Osteocyte (in vitro differentiated cells): ENCODE measurements at regions not wholly inside any gene's neighbourhood (a gene's known extent, or its start where the extent isn't known, plus 50 kb on each side); places are given as distances from the start of the nearest gene placed in this dataset.

Experiments
- DNase-seq: peaks from one replicate; pipeline ENCODE4 v3.0.0; 2021; ENCODE audit warnings: mixed read lengths; ENCODE audit not compliant: unreplicated experiment; ENCODE audit errors: extremely low spot score
- H3K27ac Mint-ChIP-seq: one replicate; pipeline ENCODE4 v1.8.0; 2021; ENCODE audit warnings: mild to moderate bottlenecking, mixed read lengths; ENCODE audit not compliant: unreplicated experiment
- H3K27me3 Mint-ChIP-seq: one replicate; pipeline ENCODE4 v1.8.0; 2021; ENCODE audit warnings: mixed read lengths; ENCODE audit not compliant: unreplicated experiment
- H3K36me3 Mint-ChIP-seq: one replicate; pipeline ENCODE4 v1.8.0; 2021; ENCODE audit warnings: mixed read lengths; ENCODE audit not compliant: unreplicated experiment
- H3K4me1 Mint-ChIP-seq: one replicate; pipeline ENCODE4 v1.8.0; 2021; ENCODE audit warnings: mixed read lengths; ENCODE audit not compliant: unreplicated experiment
- H3K4me3 Mint-ChIP-seq: one replicate; pipeline ENCODE4 v1.8.0; 2021; ENCODE audit warnings: mild to moderate bottlenecking, moderate library complexity, mixed read lengths; ENCODE audit not compliant: unreplicated experiment
- H3K9me3 Mint-ChIP-seq: one replicate; pipeline ENCODE4 v1.8.0; 2021; ENCODE audit warnings: mixed read lengths; ENCODE audit not compliant: unreplicated experiment
- TF ChIP-seq, protein P1 (sequence below): fragments of 200-600 bp; sonication (generic); IDR thresholded peaks from 2 replicates; pipeline ENCODE4 v1.5.0; 2021; ENCODE audit warnings: antibody characterized with exemption, mild to moderate bottlenecking, moderate library complexity

DNA sequence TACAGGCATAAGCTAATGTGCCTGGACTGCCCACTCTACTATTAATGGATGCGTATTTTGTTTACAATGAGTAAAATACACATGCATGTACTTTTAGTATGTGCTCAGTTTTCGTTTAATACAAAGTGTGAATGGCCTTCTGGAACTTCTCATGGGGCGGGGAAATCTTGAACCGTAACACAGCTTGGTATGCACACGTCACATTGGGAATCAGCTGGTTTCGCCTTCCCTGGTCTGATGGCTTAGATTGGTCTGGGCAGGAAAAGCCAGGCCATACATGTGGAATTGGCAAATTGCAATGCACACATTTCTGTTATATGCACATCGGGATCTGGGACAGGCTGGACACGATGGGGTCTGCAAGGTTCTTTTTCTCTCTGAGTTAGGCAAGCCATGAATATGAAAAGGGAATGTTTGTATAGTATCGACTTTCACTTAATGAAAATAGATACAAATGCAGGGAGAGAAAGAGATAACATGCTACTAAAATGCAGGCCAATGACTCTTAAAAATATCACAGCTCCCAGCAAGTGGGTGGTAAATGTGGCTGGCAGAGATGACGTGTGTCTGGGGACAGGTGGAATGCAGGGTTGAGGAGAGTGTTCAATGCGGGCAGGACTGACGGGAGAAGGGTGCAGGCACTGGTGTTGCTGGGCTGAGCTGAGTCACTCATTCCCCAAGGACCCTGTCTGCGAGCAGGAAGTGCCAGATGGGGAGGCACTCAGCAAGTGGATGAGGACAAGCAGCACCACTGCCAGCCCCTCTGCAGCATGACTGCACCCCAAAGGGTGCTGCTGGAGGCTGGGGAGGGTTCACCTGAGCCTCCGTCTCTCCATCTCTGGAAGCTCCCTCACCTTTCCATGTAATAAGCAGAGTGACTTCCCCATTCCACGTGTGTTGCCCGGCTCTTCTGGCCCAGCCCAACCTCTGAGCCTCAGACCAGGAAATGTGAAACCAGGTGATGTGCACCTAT lies 204.0 kb upstream of the GPR12 start:
- Mint-ChIP-seq H3K27me3 (peaks cover 19% of the 10 kb centered on the region), H3K27ac (no peak overlapping the region), H3K4me1 (peaks cover 8% of the 10 kb centered on the region), H3K4me3 (no peak overlapping the region), H3K9me3 (no peaks in the 10 kb centered on the region), H3K36me3 (no peaks in the 10 kb centered on the region)
- DNase-seq, result no peak
- TF ChIP-seq, protein P1, sequence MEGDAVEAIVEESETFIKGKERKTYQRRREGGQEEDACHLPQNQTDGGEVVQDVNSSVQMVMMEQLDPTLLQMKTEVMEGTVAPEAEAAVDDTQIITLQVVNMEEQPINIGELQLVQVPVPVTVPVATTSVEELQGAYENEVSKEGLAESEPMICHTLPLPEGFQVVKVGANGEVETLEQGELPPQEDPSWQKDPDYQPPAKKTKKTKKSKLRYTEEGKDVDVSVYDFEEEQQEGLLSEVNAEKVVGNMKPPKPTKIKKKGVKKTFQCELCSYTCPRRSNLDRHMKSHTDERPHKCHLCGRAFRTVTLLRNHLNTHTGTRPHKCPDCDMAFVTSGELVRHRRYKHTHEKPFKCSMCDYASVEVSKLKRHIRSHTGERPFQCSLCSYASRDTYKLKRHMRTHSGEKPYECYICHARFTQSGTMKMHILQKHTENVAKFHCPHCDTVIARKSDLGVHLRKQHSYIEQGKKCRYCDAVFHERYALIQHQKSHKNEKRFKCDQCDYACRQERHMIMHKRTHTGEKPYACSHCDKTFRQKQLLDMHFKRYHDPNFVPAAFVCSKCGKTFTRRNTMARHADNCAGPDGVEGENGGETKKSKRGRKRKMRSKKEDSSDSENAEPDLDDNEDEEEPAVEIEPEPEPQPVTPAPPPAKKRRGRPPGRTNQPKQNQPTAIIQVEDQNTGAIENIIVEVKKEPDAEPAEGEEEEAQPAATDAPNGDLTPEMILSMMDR, result no peak

DNA sequence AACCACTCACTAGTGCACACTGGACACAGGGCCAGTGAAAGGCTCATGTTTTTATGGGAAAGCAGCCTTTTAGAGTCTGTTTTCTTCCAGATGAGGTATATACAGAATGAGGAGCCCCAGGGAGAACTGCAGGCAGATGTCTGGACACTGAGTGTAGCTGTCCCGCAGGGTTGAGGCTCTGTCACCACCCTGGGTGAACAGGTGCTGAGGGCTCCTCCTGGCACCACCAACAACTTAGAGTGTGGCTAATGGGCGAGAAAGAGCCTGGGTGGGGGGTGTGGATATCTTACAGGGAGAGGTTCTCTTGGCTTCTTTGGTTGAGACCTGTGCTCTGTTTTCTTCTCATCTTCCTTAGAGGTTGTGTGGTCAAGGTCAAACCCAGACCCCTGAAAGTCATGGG lies 202.1 kb upstream of the GPR12 start:
- H3K4me1 Mint-ChIP-seq, result peaks cover 8% of the 10 kb centered on the region
- no peak overlapping the region for H3K27ac Mint-ChIP-seq
- H3K4me3 Mint-ChIP-seq, result no peak overlapping the region
- TF ChIP-seq, protein P1, result no peak
- DNase-seq, result no peak
- H3K27me3 Mint-ChIP-seq, result peaks cover 19% of the 10 kb centered on the region
- H3K9me3 Mint-ChIP-seq, result no peaks in the 10 kb centered on the region
- no peaks in the 10 kb centered on the region for H3K36me3 Mint-ChIP-seq

DNA sequence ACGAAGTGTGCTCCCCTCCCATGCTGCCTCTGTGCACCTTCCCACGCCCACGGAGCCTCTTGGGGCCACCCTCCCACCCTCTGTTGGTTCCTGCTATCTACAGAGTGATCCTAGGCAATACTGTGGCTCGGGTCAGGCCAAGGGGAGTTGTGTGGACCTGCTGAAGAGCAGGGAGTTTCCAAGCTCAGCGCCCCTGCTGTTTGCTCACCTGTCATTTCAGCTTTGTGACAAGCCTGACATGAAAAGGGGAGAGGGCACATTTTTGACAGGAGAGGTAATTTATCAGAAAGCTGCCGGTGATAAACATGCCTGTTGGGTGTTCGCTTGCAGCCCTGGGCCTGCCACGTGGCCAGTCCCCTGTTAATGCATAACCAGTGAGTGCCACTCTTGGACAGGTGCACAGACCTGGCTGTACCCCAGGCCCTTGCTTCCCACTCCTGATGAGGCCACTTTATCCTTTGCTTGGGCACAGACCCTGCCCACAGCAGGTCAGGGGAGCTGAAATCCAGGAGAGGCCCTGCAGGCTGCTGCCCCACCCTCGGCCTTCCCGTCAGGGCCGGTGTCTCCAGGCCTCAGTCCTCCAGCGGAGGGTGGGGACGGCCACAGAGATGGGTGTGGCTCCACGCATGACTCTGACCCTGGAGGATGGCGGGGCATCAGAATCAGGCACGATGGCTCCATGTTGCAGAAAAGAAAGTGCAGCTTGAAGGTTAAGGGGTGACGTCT lies 201.5 kb upstream of the GPR12 start:
- DNase-seq, result no peak
- no peak overlapping the region for H3K27ac Mint-ChIP-seq
- H3K9me3 Mint-ChIP-seq, result no peaks in the 10 kb centered on the region
- TF ChIP-seq, protein P1, result no peak
- peaks cover 8% of the 10 kb centered on the region for H3K4me1 Mint-ChIP-seq
- H3K36me3 Mint-ChIP-seq, result no peaks in the 10 kb centered on the region
- H3K27me3 Mint-ChIP-seq, result peaks cover 17% of the 10 kb centered on the region
- no peak overlapping the region for H3K4me3 Mint-ChIP-seq

DNA sequence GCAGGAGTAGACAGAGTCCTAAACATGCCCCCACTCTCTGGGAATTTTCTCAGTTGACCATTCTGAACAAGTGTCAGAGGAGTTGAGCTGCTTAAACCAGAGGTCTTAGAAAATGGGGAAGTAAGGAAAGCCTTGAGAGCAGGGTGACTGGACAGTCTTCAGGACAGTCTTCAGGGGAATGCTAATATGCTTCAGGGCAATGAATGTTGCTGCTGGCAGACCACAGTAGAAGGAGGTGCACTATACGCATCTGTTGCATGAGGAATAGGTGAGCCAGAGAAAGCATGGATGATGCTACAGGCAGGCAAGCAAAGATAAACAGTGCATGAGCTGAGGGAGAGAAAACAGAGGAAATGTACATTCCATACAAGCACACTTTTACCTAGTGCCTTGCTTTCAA lies 196.6 kb upstream of the GPR12 start:
- H3K27ac Mint-ChIP-seq, result no peak overlapping the region
- TF ChIP-seq, protein P1, result no peak

More for the DNA sequence above, 196.6 kb upstream of the GPR12 start:
- Mint-ChIP-seq H3K9me3 (no peaks in the 10 kb centered on the region), H3K27me3 (peaks cover 28% of the 10 kb centered on the region), H3K4me3 (no peak overlapping the region), H3K36me3 (no peaks in the 10 kb centered on the region), H3K4me1 (no peaks in the 10 kb centered on the region)
- no peak for DNase-seq
